A549 (cell line): ENCODE measurements at regions not wholly inside any gene's neighbourhood (a gene's known extent, or its start where the extent isn't known, plus 50 kb on each side); places are given as distances from the start of the nearest gene placed in this dataset.

Experiments used
- ATAC-seq, 2 experiments: fragments of 200-7000 bp in 1 of 2; fragments of >200 bp in 1 of 2; cut with Nextera tagmentation in 1 of 2; cut with Tn5 transposase in 1 of 2; 3 replicates each; pipeline versions ENCODE4 v1.8.0 to v1.9.1; 2018 to 2020; ENCODE audit warnings: mild to moderate bottlenecking in 1 of 2, moderate library complexity in 1 of 2
- CTCF ChIA-PET: fragments of 300-600 bp; sonication (Branson Sonifier 250); formaldehyde crosslinking; extraction: SDS; loops from one replicate; lab custom pipeline; 2021; ENCODE audit warnings: antibody characterized with exemption, inconsistent platforms; lab: Yijun Ruan, JAX
- POLR2A ChIA-PET: fragments of 350-600 bp; formaldehyde crosslinking; extraction: SDS; loops from one replicate; lab custom pipeline; 2021; ENCODE audit warnings: antibody characterized with exemption, inconsistent platforms; lab: Yijun Ruan, JAX
- DNase-seq, 2 experiments: peaks; one replicate each; pipeline versions ENCODE4 v3.0.0 to v3.0.0-alpha.2; 2011 to 2016; ENCODE audit warnings: low read depth in 1 of 2, low spot score in 1 of 2
- FAIRE-seq: peaks from 2 replicates; lab custom pipeline; 2011; peaks lifted over from hg19 to GRCh38; lab: Jason Lieb, UNC
- H3K27ac ChIP-seq, 2 experiments: fragments of >200 bp; sonication (Bioruptor Twin); formaldehyde crosslinking; 3 replicates each; pipeline ENCODE4 v1.5.1; 2016 to 2017
- H3K4me1 ChIP-seq: fragments of >200 bp; sonication (Bioruptor Twin); formaldehyde crosslinking; 3 replicates; pipeline ENCODE4 v1.6.1; 2016
- H3K4me2 ChIP-seq: fragments of >200 bp; sonication (Bioruptor Twin); formaldehyde crosslinking; 3 replicates; pipeline ENCODE4 v1.6.1; 2016
- H3K4me3 ChIP-seq: fragments of >200 bp; sonication (Bioruptor Twin); formaldehyde crosslinking; 3 replicates; pipeline ENCODE4 v1.5.1; 2016
- H3K9me3 ChIP-seq: fragments of >200 bp; sonication (Bioruptor Twin); formaldehyde crosslinking; 3 replicates; pipeline ENCODE4 v1.6.1; 2016
- CBX2 ChIP-seq: fragments of 200-600 bp; sonication (generic); IDR thresholded peaks from 2 replicates; pipeline ENCODE4 v1.6.1; 2016; ENCODE audit warnings: low read depth, mild to moderate bottlenecking, borderline replicate concordance
- CEBPB ChIP-seq, 2 experiments: fragments of >200 bp in 1 of 2; sonication (Bioruptor Twin) in 1 of 2; formaldehyde crosslinking in 1 of 2; IDR thresholded peaks; 2 replicates each; pipeline ENCODE4 v1.6.1; 2012 to 2016
- CTCF ChIP-seq: fragments of >200 bp; sonication (Bioruptor Twin); formaldehyde crosslinking; IDR thresholded peaks from 3 replicates; pipeline ENCODE4 v1.5.1; 2016
- E2F6 ChIP-seq: IDR thresholded peaks from 2 replicates; pipeline ENCODE4 v1.6.1; 2012; ENCODE audit warnings: low read depth, borderline replicate concordance
- EHMT2 ChIP-seq: fragments of 200-600 bp; sonication (generic); IDR thresholded peaks from 2 replicates; pipeline ENCODE4 v1.6.1; 2016; ENCODE audit warnings: antibody characterized with exemption, low read depth, mild to moderate bottlenecking, moderate library complexity
- ELK1 ChIP-seq: fragments of 150-350 bp; IDR thresholded peaks from 2 replicates; pipeline ENCODE4 v1.6.1; 2014; ENCODE audit warnings: low read depth, mild to moderate bottlenecking, low read length
- ESRRA ChIP-seq: fragments of 150-350 bp; IDR thresholded peaks from 2 replicates; pipeline ENCODE4 v1.6.1; 2014; ENCODE audit warnings: mild to moderate bottlenecking, low read length, borderline replicate concordance
- FOSL2 ChIP-seq, 2 experiments: fragments of 450-650 bp in 1 of 2; fragments of >200 bp in 1 of 2; sonication (Bioruptor Twin) in 1 of 2; formaldehyde crosslinking; IDR thresholded peaks; 2 replicates each; pipeline versions ENCODE4 v1.5.0 to v1.6.1; 2016 to 2020; ENCODE audit warnings: mild to moderate bottlenecking in 1 of 2, moderate library complexity in 1 of 2
- HEYL ChIP-seq: fragments of 250-450 bp; sonication (Bioruptor Pico); IDR thresholded peaks from 2 replicates; pipeline ENCODE4 v1.8.0; 2021; ENCODE audit warnings: mild to moderate bottlenecking, moderate library complexity
- HOXB5 ChIP-seq: fragments of 250-450 bp; sonication (Bioruptor Pico); IDR thresholded peaks from 2 replicates; pipeline ENCODE4 v1.5.0; 2020; ENCODE audit warnings: mild to moderate bottlenecking, moderate library complexity
- KDM1A ChIP-seq: fragments of 200-600 bp; sonication (generic); IDR thresholded peaks from 2 replicates; pipeline ENCODE4 v1.6.1; 2016; ENCODE audit warnings: low read depth, mild to moderate bottlenecking
- KDM5A ChIP-seq: fragments of 200-600 bp; sonication (generic); IDR thresholded peaks from 2 replicates; pipeline ENCODE4 v1.6.1; 2016; ENCODE audit warnings: antibody characterized with exemption, mild to moderate bottlenecking
- MAZ ChIP-seq: fragments of 150-350 bp; IDR thresholded peaks from 2 replicates; pipeline ENCODE4 v1.6.1; 2014; ENCODE audit warnings: antibody characterized with exemption, low read depth, low read length, borderline replicate concordance
- MYC ChIP-seq: IDR thresholded peaks from 2 replicates; pipeline ENCODE4 v1.6.1; 2012; ENCODE audit warnings: mild to moderate bottlenecking, inconsistent platforms, low read length, improper control_type of control experiment, borderline replicate concordance
- POLR2A ChIP-seq: IDR thresholded peaks from 2 replicates; pipeline ENCODE4 v1.6.1; 2012; ENCODE audit warnings: mild to moderate bottlenecking, low read length
- POLR2AphosphoS2 ChIP-seq: conservative IDR thresholded peaks from 2 replicates; pipeline ENCODE4 v1.6.1; 2012; ENCODE audit warnings: low read length, improper control_type of control experiment, inconsistent platforms
- REST ChIP-seq: fragments of 200-600 bp; sonication (generic); IDR thresholded peaks from 2 replicates; pipeline ENCODE4 v1.6.1; 2016; ENCODE audit warnings: antibody characterized with exemption, mild to moderate bottlenecking, moderate library complexity
- SMC3 ChIP-seq: fragments of >200 bp; sonication (Bioruptor Twin); formaldehyde crosslinking; IDR thresholded peaks from 3 replicates; pipeline ENCODE4 v1.6.1; 2018; ENCODE audit warnings: inconsistent platforms
- ZC3H11A ChIP-seq: fragments of 450-650 bp; IDR thresholded peaks from 2 replicates; pipeline ENCODE4 v1.6.1; 2014; ENCODE audit warnings: antibody characterized with exemption, mild to moderate bottlenecking
- ZNF302 ChIP-seq: fragments of 250-450 bp; sonication (Bioruptor Pico); IDR thresholded peaks from 2 replicates; pipeline ENCODE4 v1.9.0; 2021; ENCODE audit warnings: inconsistent platforms, mild to moderate bottlenecking, moderate library complexity
- ZSCAN20 ChIP-seq: fragments of 250-450 bp; sonication (Bioruptor Pico); IDR thresholded peaks from 2 replicates; pipeline ENCODE4 v1.8.0; 2022; ENCODE audit warnings: mild to moderate bottlenecking, moderate library complexity
- WGBS: methylation state at CpG from one replicate; pipeline ENCODE4 v1.1.6; 2017; ENCODE audit errors: missing lambda C conversion rate; 5-methylcytosine and 5-hydroxymethylcytosine counted together

GRCh38 chr2:65562890-65563289 is 130.5 kb upstream of the SPRED2 start:
- CTCF ChIA-PET: interaction anchor here (0.6 to 3.5 kb wide), 4 partner anchors 10 to 298 kb away, joined by 3 to 17 read pairs (median 4); no protein-coding TSS in a partner anchor
- no peak for ATAC-seq
- no peak for TF ChIP-seq REST
- TF ChIP-seq POLR2AphosphoS2: no peak
- TF ChIP-seq SMC3: no peak
- TF ChIP-seq EHMT2: no peak
- no peak for TF ChIP-seq ZC3H11A
- no peak for TF ChIP-seq KDM1A
- TF ChIP-seq CBX2: no peak
- no peak for TF ChIP-seq HEYL
- no peak for TF ChIP-seq HOXB5 (CRISPR knock-in tag)

GRCh38 chr2:65558743-65559142 is 126.3 kb upstream of the SPRED2 start:
- Histone ChIP-seq H3K4me3 (no peak overlapping the region), H3K9me3 (no peaks in the 10 kb centered on the region), H3K4me1 (no peaks in the 10 kb centered on the region), H3K27ac (no peak overlapping the region), H3K4me2 (no peak overlapping the region)
- TF ChIP-seq E2F6 (no peak), ELK1 (no peak), MAZ (no peak), KDM5A (no peak), POLR2AphosphoS2 (no peak), ESRRA (no peak), MYC (no peak), ZSCAN20 (CRISPR knock-in tag) (no peak), HOXB5 (CRISPR knock-in tag) (no peak), CTCF (no peak), CEBPB (IDR thresholded peaks at IDR 0.05) (no peak), POLR2A (no peak), ZNF302 (CRISPR knock-in tag) (no peak), FOSL2 (IDR thresholded peaks at IDR 0.05) (no peak), FOSL2 (CRISPR knock-in tag; IDR thresholded peaks at IDR 0.05) (no peak)
- FAIRE-seq (no peak), ATAC-seq (no peak), DNase-seq (no peak)
- WGBS: 68% methylated on average over 9 of the region's 9 CpGs
- ChIA-PET POLR2A (no interaction called here), CTCF (interaction anchor here (0.8 to 2.2 kb wide), 5 partner anchors 10 to 293 kb away, joined by 3 to 10 read pairs (median 3); no protein-coding TSS in a partner anchor)

More at GRCh38 chr2:65562890-65563289, 130.5 kb upstream of the SPRED2 start:
- Histone ChIP-seq H3K4me2 (no peak overlapping the region), H3K9me3 (no peaks in the 10 kb centered on the region), H3K27ac (no peak overlapping the region), H3K4me3 (no peak overlapping the region), H3K4me1 (peaks cover 7% of the 10 kb centered on the region; the same call in 2 of the 3 replicates)
- DNase-seq: no peak
- POLR2A ChIA-PET: no interaction called here
- FAIRE-seq: no peak
- WGBS: 65% methylated on average over 3 of the region's 3 CpGs
